ENCODE measurements at regions not wholly inside any gene's neighbourhood (a gene's known extent, or its start where the extent isn't known, plus 50 kb on each side); places are given as distances from the start of the nearest gene placed in this dataset.
"Not testable (repeated sequence)": the region's sequence is repeated elsewhere in the genome, so short reads cannot be mapped to it uniquely, and the experiment has no call there.

DNA sequence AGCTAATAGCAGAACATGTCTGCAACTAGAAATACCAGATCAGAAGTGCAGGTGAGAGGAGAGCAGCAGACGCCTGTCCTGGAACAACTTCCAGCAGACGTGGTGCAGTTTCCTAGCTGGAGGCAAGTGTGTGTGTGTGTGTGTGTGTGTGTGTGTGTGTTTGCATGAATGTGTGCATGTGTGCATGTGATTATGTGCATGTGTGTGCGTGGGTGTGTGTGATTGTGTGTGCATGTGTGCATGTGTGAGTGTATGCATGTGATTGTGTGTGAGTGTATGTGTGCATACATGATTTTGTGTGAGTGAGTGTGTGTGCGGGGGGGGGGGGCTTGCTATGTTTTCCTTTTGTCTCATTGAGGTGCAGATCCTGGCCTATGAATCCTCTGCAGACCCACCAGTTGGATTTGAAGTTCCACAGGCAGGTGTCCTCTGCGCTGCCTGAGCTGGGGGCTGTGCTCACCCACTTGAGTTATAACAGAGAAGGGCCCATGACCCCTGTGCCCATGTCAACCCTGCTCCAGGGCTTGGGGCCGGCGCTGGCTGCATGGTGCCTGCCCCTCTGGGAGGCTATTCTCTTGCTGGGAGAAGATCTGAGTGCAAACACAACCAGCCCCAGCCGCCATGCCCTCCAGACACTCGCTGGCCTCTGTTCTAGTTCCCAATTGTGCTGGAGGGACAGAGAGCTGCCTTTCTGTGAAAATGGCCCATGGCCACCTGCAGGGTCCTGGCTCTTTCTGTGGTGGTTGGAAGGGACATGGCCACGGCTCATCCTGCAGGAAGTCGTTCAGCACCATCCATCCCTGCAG, 821.3 kb downstream of the BRD1 start:
- no peak for DNase-seq (ENCODE audit: low read depth, low spot score)

DNA sequence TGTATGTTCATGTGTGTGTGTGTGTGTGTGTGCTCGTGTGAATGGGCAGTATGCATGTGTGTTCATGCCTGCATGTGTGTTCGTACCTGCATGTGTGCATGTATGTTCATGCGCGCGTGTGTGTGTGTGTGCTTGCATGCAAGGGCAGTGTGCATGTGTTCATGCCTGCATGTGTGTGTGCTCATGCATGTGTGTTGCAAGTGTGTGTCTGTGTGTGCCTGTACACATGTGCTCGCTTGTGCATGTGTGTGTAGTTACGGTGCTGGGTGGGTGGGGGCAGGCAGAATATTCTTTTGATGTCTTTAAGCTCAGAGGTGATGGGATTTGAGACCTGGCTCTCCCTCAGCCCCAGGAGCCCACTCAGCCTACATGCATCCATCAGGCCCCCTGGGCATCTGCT, 822.1 kb downstream of the BRD1 start:
- DNase-seq (ENCODE audit: low read depth, low spot score) = no peak

DNA sequence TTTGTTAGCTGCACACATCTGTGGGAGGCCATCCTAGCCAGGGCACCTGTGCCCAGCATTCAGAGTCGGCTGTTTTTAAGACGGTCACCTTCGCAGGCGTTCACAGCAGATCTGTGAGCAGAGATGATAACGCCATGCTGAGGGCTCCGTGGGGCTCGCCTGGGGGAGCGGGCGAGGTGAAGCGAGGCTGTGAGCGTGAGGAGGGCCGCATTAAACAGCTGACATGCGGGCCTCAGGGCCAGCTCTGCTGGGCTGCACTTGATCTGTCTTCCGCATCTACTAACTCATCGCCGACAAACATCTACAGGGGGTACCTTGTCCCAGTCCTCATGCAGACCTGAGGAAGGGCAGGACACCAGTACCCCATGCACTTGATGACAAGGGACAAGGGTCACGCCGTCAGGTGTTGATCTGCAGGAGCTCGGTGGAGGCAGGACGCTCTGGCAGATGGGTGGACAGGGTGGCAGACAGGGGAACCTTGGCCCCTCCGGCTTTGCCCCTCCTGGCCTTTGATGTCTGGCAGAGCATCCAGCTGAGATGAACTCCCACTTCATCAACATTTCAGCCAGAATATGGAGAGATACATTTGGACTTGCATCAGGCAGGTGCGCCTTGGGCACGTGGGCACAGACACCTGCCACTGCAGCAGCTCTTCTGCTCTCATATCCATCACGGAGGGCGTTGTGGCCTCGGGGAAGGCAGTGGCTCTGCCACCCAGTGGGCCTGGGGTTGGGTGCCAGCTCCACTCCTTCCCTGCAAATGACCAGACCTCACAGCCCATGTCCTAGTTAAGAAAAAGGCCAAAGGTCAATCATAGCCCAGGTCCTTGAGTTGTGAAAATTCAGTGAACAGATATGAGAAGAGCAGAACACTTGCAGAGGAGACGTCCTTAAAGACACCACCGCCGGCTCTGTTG, 822.9 kb downstream of the BRD1 start:
- no peak for DNase-seq (ENCODE audit: low read depth, low spot score)

DNA sequence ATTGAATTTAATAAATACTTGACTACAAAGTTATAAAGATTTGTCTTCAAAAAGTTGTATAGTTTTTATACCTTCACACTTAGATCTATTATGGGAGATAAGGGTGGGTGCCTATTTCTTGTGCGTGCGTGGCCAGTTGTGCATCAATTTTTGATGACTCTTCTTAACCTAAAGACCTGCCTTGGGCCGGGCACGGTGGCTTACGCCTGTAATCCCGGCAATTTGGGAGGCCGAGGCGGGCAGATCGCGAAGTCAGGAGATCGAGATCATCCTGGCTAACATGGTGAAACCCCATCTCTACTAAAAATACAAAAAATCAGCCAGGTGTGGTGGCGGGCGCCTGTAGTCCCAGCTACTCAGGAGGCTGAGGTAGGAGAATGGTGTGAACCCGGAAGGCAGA, 830.1 kb downstream of the BRD1 start:
- DNase-seq (ENCODE audit: low read depth, low spot score) = not testable (repeated sequence)

DNA sequence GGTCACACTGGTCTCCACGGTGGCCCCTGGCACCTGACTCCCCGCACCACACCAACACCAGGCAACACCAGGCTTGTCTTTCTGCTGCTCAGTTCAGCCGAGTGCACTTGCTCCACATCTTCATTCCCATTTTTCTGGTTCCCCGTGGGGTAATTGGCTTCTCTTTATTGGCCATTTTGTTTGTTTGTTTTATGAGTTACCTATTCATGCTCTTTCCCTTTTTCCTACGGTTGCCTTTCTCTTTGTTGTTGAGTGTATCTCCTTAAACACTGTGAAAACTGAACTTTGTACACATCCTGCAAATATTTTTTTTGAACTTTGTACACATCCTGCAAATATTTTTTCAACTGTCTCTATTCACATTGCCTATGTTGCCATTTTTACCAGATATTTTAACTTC, 834.0 kb downstream of the BRD1 start:
- no peak for DNase-seq (ENCODE audit: low read depth, low spot score)

DNA sequence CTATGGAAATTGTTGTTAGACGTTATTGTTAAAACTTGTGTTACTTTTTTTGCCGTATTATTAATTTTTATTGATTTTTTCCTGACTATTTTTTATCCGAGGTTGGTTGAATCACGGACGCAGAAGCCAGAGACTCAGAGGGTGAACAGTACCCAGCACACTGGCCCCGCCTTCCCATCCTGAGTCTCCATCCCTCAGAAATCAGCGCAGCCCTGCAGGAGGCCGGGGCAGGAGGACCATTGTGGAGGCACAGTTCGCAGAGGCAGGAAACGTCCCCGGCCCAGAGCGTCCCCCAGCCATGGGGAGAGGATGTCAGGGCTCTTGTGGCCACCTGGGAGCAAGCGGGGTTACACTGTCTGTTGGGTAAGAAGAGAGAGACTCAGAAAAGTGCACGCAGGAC, 843.0 kb downstream of the BRD1 start:
- no peak for DNase-seq (ENCODE audit: low read depth, low spot score)

DNA sequence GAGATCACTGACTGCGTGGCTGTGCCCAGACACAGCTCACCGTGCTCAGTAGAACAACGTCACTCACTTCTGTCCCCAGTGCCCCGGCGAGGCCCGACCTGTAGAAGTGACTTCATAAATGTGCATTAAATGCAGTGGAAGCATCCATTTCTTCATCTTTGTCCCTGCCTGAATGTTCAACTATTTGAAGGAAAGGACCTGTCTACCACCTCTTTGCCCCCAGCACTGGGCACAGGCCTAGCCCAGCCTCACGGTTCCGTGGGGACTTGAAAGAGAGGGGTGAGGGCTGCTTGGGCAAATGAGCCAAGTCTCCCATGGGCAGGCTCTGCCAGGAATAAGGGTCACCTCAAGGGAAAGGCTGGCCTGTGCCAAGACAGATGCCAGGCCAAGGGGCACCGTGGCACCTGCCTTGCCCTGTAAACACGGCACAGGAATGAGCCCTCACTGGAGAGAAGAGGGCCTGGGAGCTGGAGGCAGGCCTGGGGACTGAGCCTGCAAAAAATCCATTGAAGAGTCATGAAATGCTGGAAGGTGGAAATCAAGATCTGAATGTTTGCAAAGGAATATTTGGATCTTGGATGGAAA, 845.3 kb downstream of the BRD1 start:
- no peak for DNase-seq (ENCODE audit: low read depth, low spot score)

DNA sequence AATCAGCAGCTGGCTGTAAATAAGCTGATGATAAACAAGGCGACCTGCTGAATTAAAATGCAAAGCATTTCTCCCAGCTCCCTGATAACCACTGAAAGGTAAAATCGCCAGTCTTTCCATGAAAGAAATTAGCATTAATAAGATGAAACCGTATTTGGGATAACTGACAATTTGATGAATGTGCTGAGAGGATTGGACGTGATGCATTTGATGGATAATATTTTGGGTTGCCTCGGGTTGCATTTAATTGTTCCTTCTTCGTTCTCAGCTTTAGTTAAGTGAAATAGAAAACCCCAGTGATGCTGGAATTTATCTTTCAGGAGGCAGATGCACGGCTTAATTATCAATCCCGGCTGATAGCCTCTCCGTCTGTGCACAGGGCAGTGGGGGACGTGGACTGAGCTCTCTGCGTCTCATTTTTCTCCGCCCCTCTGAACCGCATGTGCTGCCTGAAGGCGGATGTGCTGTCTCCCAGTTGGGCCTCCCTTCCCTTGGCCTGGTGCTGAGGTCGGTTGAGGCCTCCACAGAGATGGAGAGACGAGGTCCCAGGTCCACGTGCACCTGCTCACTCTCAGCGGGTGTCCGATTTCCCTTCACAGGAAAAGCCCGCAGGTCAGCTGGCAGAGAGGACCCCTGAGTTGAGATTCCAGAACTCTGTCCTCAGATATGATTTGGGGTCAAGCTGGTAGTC, 846.2 kb downstream of the BRD1 start:
- no peak for DNase-seq (ENCODE audit: low read depth, low spot score)

DNA sequence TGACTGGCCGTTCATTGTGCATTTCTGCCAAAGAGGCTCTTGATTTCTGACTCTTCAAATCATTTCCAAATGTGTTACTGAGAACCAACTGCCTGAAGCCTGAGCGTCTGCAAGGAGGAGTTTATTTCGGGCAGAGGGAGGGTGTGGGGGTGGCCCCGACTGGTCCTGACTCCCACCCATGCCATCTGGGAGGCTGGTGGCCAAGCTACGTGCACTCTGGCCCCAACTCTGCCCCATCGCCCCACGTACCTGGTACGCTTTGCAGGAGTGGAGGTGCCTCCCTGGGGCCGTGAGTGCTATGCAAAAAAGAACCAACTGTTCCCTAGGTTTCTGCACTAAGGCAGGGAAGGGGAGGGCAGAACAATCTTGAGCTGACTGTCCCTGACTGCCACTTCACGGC, 846.8 kb downstream of the BRD1 start:
- no peak for DNase-seq (ENCODE audit: low read depth, low spot score)

DNA sequence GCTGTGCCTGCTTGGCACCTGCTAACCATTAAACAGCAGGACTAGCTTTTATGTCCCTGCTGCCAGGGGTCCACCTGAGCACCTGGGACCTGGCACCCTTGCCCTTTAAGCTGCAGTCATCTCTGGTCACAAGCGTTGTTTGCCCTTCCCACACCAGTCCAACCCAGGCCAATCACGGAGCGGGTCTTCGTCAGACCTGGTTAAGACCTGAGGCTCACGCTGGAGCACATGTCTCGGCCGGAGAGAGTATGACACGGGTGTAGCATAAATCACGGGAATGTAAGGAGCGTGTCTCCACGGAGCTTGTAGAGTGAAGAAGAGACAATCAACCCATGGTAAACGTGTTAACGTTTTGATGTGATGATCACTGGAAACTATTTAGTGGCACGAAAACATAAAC, 847.3 kb downstream of the BRD1 start:
- no peak for DNase-seq (ENCODE audit: low read depth, low spot score)

DNA sequence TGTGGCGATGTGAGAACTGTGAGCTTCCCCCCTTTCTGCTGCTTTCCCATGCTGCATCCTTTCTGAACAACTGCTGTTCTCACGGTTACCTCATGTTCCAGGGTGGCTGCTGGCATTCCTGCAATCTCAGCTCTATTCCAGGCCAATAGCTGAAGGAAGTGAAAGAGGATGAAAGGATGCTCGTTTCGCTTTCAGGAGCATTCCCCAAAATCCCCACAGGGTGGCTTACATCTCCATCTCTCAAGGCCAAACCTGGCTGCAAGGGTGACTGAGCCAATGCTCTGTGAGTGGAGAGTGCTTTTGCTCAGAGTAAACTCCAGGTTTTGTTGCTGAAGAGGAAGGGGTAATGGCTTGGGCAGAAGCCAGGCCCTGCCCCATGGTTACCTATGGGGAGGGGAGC, 848.2 kb downstream of the BRD1 start:
- no peak for DNase-seq (ENCODE audit: low read depth, low spot score)

DNA sequence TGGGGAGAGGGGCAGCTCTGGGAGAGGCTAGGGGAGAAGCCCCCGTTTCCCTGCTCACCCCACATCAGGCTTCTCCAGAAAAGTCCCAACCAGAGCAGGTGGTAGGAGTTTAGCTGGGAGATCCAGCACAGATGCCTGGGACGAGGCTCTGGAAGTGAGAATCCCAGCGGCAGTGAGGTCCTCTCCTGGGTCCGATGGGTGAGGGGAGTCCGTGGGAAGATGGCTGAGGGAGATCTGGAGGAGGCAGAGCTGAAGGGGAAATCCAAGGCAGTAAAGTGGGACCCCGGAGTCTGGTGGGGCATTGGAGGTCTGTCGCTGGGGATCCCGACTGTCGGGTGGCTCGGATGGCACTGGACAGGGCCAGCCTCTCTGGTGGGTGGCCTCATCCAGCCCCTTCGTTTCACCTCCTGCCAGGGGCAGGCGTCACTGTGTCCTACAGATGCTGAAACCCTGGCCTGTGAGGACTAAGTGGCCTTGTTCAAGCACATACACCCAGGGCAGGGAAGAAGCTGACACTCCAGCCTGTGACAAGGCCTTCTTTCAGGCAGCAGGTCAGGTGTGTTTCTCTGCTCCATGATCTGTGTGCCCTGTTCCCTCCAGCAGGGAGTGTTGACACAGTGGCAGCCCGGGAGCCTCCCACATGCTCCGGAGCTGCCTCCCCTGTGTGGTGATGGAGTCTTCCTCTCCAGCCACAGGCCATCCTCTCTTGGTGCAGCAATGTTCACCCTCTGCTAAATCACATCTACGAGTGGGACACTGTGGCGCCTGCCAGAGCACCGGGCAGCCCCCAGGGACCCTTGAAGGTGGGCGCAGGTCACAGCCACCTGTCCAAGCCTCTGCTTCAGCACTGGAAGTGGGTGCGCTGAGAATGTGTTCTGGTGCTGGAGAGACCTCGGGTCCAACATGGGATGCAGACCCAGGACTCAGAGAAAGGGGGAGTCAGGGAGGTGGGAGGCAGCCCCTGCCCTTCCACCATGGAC, 850.8 kb downstream of the BRD1 start:
- DNase-seq (ENCODE audit: low read depth, low spot score) = no peak

DNA sequence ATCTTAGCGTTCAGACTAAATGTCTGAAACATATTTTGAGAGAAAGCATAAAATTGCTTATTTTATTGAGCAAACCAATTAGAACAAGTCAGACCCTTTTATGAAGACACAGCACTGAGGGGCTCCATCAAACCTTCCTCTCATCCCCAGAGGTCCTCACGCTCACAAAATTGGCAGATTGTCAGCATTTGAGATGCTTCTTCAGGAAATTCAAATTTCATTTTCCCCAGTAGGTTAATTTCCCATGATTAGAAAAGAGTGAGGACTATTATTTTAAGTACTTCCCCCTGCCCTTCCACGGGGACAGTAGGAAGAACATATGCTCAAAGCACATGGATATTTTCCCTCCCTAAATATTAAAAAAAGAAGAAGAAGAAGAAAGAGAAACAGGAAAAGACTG, 851.8 kb downstream of the BRD1 start:
- DNase-seq (ENCODE audit: low read depth, low spot score) = no peak

DNA sequence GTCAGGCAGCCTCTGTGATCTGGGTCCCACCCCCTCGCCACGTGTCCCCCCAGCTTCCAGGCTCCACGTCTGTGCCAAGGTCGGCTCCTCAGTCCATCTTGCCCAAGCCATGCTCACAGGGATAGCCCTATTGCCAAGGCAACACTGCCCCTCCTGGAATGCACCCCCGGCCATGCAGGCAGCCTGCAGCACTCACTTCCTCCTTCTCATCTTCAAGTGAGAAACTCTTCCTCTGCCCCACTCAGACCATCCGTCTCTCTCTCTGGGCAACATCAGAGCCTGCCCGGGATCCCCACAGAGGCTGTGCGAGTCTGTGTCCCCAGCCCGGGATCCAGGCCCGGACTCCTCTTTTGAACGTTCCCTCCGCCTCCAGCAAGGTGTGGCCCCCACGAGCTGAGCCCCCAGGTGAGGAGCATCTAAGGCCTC, 852.3 kb downstream of the BRD1 start:
- DNase-seq (ENCODE audit: low read depth, low spot score) = no peak

DNA sequence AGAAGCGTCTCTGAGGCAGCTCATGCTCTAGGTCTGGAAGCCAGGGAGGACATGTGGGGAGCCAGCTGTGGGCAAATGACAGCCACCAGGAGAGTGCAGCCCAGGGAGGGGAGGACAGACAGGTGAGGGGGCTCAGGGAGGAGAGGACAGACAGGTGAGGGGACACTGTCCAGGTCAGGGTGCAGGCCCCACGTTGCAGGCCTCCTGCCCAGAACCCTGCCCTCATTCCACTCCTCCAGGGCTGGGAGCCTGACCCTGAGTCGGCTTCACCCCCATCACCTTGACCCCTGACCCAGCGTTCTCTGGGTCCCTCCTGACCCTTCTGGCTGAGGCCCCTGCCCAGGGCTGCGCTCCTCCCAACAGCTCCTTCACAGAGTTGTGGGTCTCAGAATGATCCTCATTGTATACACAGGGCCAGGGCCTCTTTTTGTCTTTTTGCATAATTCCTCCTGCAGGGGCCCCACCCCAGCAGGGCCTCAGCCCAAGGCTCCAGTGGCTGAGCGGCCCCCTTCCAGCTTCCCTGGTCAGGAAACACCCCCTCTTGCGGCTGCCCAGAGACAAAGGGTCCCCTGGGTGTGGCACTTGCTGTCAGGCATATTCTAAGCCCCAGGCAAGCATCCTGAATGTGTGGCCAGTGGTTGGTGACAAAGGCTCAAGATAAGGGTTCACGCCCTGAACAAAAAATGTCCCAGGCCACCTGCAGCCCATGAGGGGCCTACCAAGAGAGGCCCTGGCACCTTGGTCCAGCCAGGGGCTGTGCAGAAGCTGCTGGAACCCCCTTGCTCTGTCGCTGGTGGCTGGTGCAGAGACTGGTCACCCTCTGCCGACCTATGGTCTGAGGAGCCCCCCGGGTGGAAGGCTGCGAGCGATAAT, 853.0 kb downstream of the BRD1 start:
- DNase-seq (ENCODE audit: low read depth, low spot score) = no peak

DNA sequence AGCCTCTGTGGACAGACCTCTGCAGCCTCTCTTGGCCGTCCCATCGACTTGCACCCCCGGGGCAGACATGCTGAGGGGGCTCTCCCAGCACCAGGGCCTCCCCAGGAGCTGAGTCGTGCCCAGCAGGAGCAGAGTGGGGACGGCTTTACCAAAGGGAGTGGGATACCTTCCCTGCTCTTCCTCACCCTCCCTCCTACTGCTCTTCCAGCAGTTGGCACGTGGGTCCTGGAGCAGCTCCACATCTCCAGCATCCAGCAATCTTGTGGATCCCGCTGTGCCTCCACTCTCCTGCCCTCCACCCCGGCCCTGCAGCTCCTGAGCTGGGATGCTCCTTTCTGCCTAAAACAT, 854.0 kb downstream of the BRD1 start:
- no peak for DNase-seq (ENCODE audit: low read depth, low spot score)

DNA sequence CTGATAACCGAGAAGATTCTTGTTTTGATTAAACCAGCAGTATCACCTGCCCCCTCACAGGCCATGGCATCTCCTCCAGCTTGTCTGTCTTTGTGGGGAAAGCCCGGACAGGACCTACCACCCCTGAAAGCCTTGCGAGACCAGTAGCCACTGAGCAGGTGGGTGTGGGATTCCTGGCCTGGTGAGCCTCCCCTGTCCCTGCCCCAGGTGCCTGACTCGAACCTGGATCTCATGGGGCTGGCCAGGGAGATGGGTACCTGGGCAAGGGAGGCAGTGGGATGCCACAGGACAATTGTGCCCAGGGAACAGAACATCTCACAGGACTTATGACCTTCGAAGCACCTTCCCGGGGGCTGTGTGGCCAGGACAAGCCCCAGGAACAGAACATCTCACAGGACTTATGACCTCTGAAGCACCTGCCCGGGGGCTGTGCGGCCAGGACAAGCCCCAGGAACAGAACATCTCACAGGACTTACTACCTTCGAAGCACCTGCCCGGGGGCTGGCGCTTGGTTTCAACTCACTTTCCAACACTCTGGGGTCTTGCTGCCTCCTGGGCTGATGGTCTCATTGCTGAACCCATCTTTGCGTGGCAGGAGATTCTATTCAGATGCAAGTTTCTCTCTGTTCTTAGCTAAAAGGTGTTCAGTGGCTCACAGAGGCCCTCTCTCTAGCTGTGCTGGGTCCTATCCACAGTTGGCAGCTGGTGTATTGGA, 854.5 kb downstream of the BRD1 start:
- DNase-seq (ENCODE audit: low read depth, low spot score) = no peak

DNA sequence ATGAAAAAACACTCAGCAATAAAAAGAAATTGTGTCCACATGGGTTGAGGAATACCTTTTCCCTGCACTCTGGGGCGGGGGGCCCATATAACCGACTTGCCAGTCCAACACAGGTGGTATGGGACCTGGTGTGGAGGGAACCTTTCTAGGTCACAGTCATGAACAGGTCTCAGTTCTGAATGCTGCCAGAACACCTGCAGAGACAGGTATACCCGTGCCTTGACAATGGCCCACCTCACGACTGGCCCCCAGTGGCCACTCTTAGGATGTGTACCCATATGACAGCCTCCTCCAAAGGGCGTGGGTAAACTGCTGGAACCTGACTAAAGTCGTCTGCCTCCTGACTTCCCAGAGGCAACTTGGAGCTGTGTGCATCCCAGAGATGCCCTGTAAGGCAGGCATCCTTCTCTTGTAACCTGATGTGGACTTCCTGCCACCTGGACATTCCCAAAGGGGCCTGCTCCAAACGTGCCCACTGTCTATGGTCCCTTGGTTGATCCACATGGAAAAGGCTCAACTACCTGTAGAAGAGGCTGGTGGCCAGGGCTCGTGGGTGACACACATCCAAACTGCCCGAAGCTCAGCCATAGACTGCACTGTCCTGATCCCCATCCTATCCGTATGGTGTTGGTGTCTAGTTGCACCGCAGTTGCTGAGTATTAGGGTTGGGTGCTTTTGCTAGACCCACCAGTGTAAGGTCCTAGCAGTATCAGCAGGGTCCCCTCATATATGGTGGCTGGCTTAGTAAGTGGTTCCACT, 859.3 kb downstream of the BRD1 start:
- DNase-seq (ENCODE audit: low read depth, low spot score) = no peak
